ENCODE measurements at regions not wholly inside any gene's neighbourhood (a gene's known extent, or its start where the extent isn't known, plus 50 kb on each side); places are given as distances from the start of the nearest gene placed in this dataset.

- TF ChIP-seq CTCF (IDR thresholded peaks at IDR 0.05; ENCODE audit: low read depth, low read length, poor library complexity, severe bottlenecking) (no peak), EZH2phosphoT487 (IDR thresholded peaks at IDR 0.05; ENCODE audit: borderline replicate concordance, low read length) (no peak)
Observed at GRCh38 chr18:78305789-78306188, 673.8 kb upstream of the SALL3 start.
